HepG2 (cell line): ENCODE measurements at regions not wholly inside any gene's neighbourhood (a gene's known extent, or its start where the extent isn't known, plus 50 kb on each side); places are given as distances from the start of the nearest gene placed in this dataset.

Experiments used
- ATAC-seq: fragments of 200-7000 bp; cut with Tn5 transposase; 3 replicates; pipeline ENCODE4 v1.9.1; 2020; ENCODE audit warnings: mild to moderate bottlenecking, moderate library complexity
- BruUV-seq: library from RNA; stranded (reverse); fragments of 400-500 nt; replicated peaks from 2 replicates; lab custom pipeline; 2021; lab: Mats Ljungman, UMichigan
- CTCF ChIA-PET: fragments of 300-600 bp; formaldehyde crosslinking; extraction: SDS; loops from one replicate; lab custom pipeline; 2021; ENCODE audit warnings: low total read pairs, inconsistent platforms, low intra/inter-chr PET ratio; lab: Yijun Ruan, JAX
- POLR2A ChIA-PET: fragments of 350-600 bp; sonication (Branson Sonifier 250); formaldehyde crosslinking; loops from one replicate; lab custom pipeline; 2020; ENCODE audit warnings: antibody characterized with exemption, inconsistent platforms; lab: Yijun Ruan, JAX
- DNase-seq: peaks from one replicate; pipeline ENCODE4 v3.0.0-alpha.2; 2015; ENCODE audit warnings: low spot score
- FAIRE-seq: peaks from 3 replicates; lab custom pipeline; 2011; peaks lifted over from hg19 to GRCh38; lab: Jason Lieb, UNC
- H2AFZ ChIP-seq: one replicate; pipeline ENCODE4 v1.6.1; 2011; ENCODE audit warnings: low read length, inconsistent platforms
- H3K27ac ChIP-seq: fragments of 300-600 bp; 3 replicates; pipeline ENCODE4 v1.8.0; 2011; ENCODE audit warnings: mixed run types, mild to moderate bottlenecking, mixed read lengths, low read length, inconsistent platforms; ENCODE audit not compliant: insufficient read depth; ENCODE audit errors: extremely low read length
- H3K27me3 ChIP-seq, 2 experiments: fragments of 200-600 bp in 1 of 2; 2 replicates in 1 of 2; 3 replicates in 1 of 2; pipeline versions ENCODE4 v1.6.0 to v1.8.0; 2011; ENCODE audit warnings: low read length in 2 of 2, mild to moderate bottlenecking in 2 of 2, moderate library complexity in 2 of 2, inconsistent platforms in 1 of 2; ENCODE audit not compliant: insufficient read depth in 2 of 2, control insufficient read depth in 1 of 2
- H3K36me3 ChIP-seq, 2 experiments: fragments of 200-600 bp in 1 of 2; replicated peaks in 1 of 2; 2 replicates in 1 of 2; 3 replicates in 1 of 2; pipeline versions ENCODE4 v1.5.1 to v1.8.0; 2011; ENCODE audit warnings: low read length in 2 of 2, inconsistent platforms in 1 of 2; ENCODE audit not compliant: insufficient read depth in 2 of 2, control insufficient read depth in 1 of 2
- H3K4me1 ChIP-seq: 2 replicates; pipeline ENCODE4 v1.5.1; 2012; ENCODE audit warnings: low read length, inconsistent platforms; ENCODE audit not compliant: insufficient read depth
- H3K4me2 ChIP-seq: 2 replicates; pipeline ENCODE4 v1.6.0; 2011; ENCODE audit warnings: low read depth, low read length, inconsistent platforms
- H3K4me3 ChIP-seq, 3 experiments: fragments of 200-600 bp in 1 of 3; sonication (generic), shearing (Covaris generic) in 1 of 3; replicated peaks in 1 of 3; 2 replicates each; pipeline ENCODE4 v1.5.1; 2011 to 2016; ENCODE audit warnings: low read length in 3 of 3, inconsistent platforms in 2 of 3, low read depth in 2 of 3, mild to moderate bottlenecking in 2 of 3, control low read depth in 1 of 3, mixed read lengths in 1 of 3; ENCODE audit not compliant: insufficient read depth in 1 of 3
- H3K79me2 ChIP-seq: one replicate; pipeline ENCODE4 v1.6.1; 2011; ENCODE audit warnings: low read length, inconsistent platforms; ENCODE audit not compliant: insufficient read depth
- H3K9ac ChIP-seq: 2 replicates; pipeline ENCODE4 v1.6.0; 2011; ENCODE audit warnings: mild to moderate bottlenecking, low read depth, low read length, inconsistent platforms; ENCODE audit not compliant: insufficient read depth
- H3K9me3 ChIP-seq: 2 replicates; pipeline ENCODE4 v1.5.1; 2012; ENCODE audit warnings: mild to moderate bottlenecking, low read length
- H4K20me1 ChIP-seq: 2 replicates; pipeline ENCODE4 v1.6.0; 2011; ENCODE audit warnings: inconsistent platforms, mild to moderate bottlenecking, low read length, moderate library complexity; ENCODE audit not compliant: insufficient read depth
- HIC2 ChIP-seq: sonication (generic); formaldehyde crosslinking; IDR thresholded peaks from 2 replicates; pipeline ENCODE4 v1.9.0; 2022; ENCODE audit warnings: low read depth, missing genetic modification reagents
- KDM1A ChIP-seq: IDR thresholded peaks from 2 replicates; pipeline ENCODE4 v1.6.1; 2016; ENCODE audit warnings: missing compliant biosample characterization
- KLF12 ChIP-seq: sonication (generic); formaldehyde crosslinking; IDR thresholded peaks from 2 replicates; pipeline ENCODE4 v1.4.0; 2020; ENCODE audit warnings: missing genetic modification reagents, borderline replicate concordance
- MIXL1 ChIP-seq: IDR thresholded peaks from 2 replicates; pipeline ENCODE4 v1.6.1; 2016
- PAWR ChIP-seq: sonication (generic); formaldehyde crosslinking; IDR thresholded peaks from 2 replicates; pipeline ENCODE4 v1.4.0; 2020; ENCODE audit warnings: missing genetic modification reagents, mild to moderate bottlenecking, borderline replicate concordance
- REL ChIP-seq: sonication (generic); formaldehyde crosslinking; conservative IDR thresholded peaks from 2 replicates; pipeline ENCODE4 v1.8.0; 2022; ENCODE audit warnings: mild to moderate bottlenecking, missing genetic modification reagents, moderate library complexity
- SP4 ChIP-seq: sonication (generic); formaldehyde crosslinking; IDR thresholded peaks from 2 replicates; pipeline ENCODE4 v1.8.1; 2023; ENCODE audit warnings: mild to moderate bottlenecking, missing genetic modification reagents
- TBL1XR1 ChIP-seq: fragments of 150-350 bp; IDR thresholded peaks from 2 replicates; pipeline ENCODE4 v1.6.1; 2014; ENCODE audit warnings: borderline replicate concordance, low read length; ENCODE audit not compliant: partially characterized antibody
- TEAD3 ChIP-seq: optimal IDR thresholded peaks from 2 replicates; pipeline ENCODE3; 2016; ENCODE audit warnings: borderline replicate concordance
- ZNF232 ChIP-seq: sonication (generic); formaldehyde crosslinking; IDR thresholded peaks from 2 replicates; pipeline ENCODE4 v1.4.0; 2020; ENCODE audit warnings: missing genetic modification reagents, borderline replicate concordance
- ZNF296 ChIP-seq: sonication (generic); formaldehyde crosslinking; conservative IDR thresholded peaks from 2 replicates; pipeline ENCODE4 v1.5.0; 2020; ENCODE audit warnings: mild to moderate bottlenecking, missing genetic modification reagents
- ZNF609 ChIP-seq: sonication (generic); formaldehyde crosslinking; IDR thresholded peaks from 2 replicates; pipeline ENCODE4 v1.4.0; 2020; ENCODE audit warnings: mild to moderate bottlenecking, missing genetic modification reagents, borderline replicate concordance
- WGBS: methylation state at CpG from one replicate; pipeline ENCODE4 v1.1.6; 2017; ENCODE audit warnings: low lambda C conversion rate; 5-methylcytosine and 5-hydroxymethylcytosine counted together
- in situ Hi-C: cut with HindIII; loops from 2 replicates; pipeline ENCODE4 v1.10.0; 2017; ENCODE audit warnings: low pct_unique_long_range_greater_than_20kb; ENCODE audit not compliant: extremely low pct_ligation_motif_present
- intact Hi-C: fragments of 100-400 bp; cut with micrococcal nuclease; formaldehyde crosslinking; loops from one replicate; pipeline ENCODE4 v1.10.0; 2022; ENCODE audit not compliant: unreplicated experiment

- DNase-seq: no peak
- H2AFZ ChIP-seq: no peak overlapping the region
- no peak overlapping the region for H3K4me2 ChIP-seq
- CTCF ChIA-PET: no interaction called here
- peaks cover 38% of the 10 kb centered on the region for H3K9me3 ChIP-seq
- 0% methylated on average over 2 of the region's 2 CpGs for WGBS
- in situ Hi-C loops (no loop called here), intact Hi-C loops (no loop called here)
- no peak for ATAC-seq
- no peaks in the 10 kb centered on the region for H4K20me1 ChIP-seq
- H3K4me3 ChIP-seq: no peak overlapping the region
- FAIRE-seq: no peak
- no peaks in the 10 kb centered on the region for H3K79me2 ChIP-seq
- H3K9ac ChIP-seq: no peak overlapping the region
- no TSS peak for BruUV-seq
- no peaks in the 10 kb centered on the region for H3K36me3 ChIP-seq
- H3K27me3 ChIP-seq: no peaks in the 10 kb centered on the region
- no peaks in the 10 kb centered on the region for H3K4me1 ChIP-seq
- H3K27ac ChIP-seq: no peak overlapping the region
- TF ChIP-seq ZNF232 (CRISPR knock-in tag) (no peak), ZNF296 (CRISPR knock-in tag) (no peak), KDM1A (no peak), SP4 (CRISPR knock-in tag) (no peak), HIC2 (CRISPR knock-in tag) (no peak), PAWR (CRISPR knock-in tag) (no peak), MIXL1 (CRISPR knock-in tag) (no peak), TEAD3 (no peak), TBL1XR1 (no peak), ZNF609 (CRISPR knock-in tag) (no peak), KLF12 (CRISPR knock-in tag) (no peak), REL (CRISPR knock-in tag) (no peak)
- POLR2A ChIA-PET: no interaction called here
These were observed 1625.7 kb upstream of the SLC10A2 start for GRCh38 chr13:104691767-104692467.
